ENCODE measurements at regions not wholly inside any gene's neighbourhood (a gene's known extent, or its start where the extent isn't known, plus 50 kb on each side); places are given as distances from the start of the nearest gene placed in this dataset.

GRCh38 chr1:172970186-172970585 lies 80.6 kb downstream of the TNFSF18 start:
- in situ Hi-C loops (cut with HindIII; ENCODE audit: low sequenced_read_pairs) = no loop called here

GRCh38 chr1:172971241-172971640 lies 79.5 kb downstream of the TNFSF18 start:
- in situ Hi-C loops (cut with HindIII; ENCODE audit: low sequenced_read_pairs) = no loop called here

- in situ Hi-C loops (cut with HindIII; ENCODE audit: low sequenced_read_pairs) = no loop called here
Observed at GRCh38 chr1:172972258-172972657, 78.5 kb downstream of the TNFSF18 start.

GRCh38 chr1:172973424-172973823 lies 77.3 kb downstream of the TNFSF18 start:
- in situ Hi-C loops (cut with HindIII; ENCODE audit: low sequenced_read_pairs) = no loop called here

GRCh38 chr1:172976222-172977041 lies 74.3 kb downstream of the TNFSF18 start:
- in situ Hi-C loops (cut with HindIII; ENCODE audit: low sequenced_read_pairs) = no loop called here

GRCh38 chr1:172977296-172978017 lies 73.3 kb downstream of the TNFSF18 start:
- in situ Hi-C loops (cut with HindIII; ENCODE audit: low sequenced_read_pairs) = no loop called here

- in situ Hi-C loops (cut with HindIII; ENCODE audit: low sequenced_read_pairs) = no loop called here
Observed at GRCh38 chr1:172978595-172978994, 72.1 kb downstream of the TNFSF18 start.

- in situ Hi-C loops (cut with HindIII; ENCODE audit: low sequenced_read_pairs) = no loop called here
Observed at GRCh38 chr1:172979828-172980227, 70.9 kb downstream of the TNFSF18 start.

GRCh38 chr1:172980456-172980855 lies 70.3 kb downstream of the TNFSF18 start:
- in situ Hi-C loops (cut with HindIII; ENCODE audit: low sequenced_read_pairs) = no loop called here

GRCh38 chr1:172980971-172981370 lies 69.8 kb downstream of the TNFSF18 start:
- in situ Hi-C loops (cut with HindIII; ENCODE audit: low sequenced_read_pairs) = no loop called here
